ENCODE measurements at regions not wholly inside any gene's neighbourhood (a gene's known extent, or its start where the extent isn't known, plus 50 kb on each side); places are given as distances from the start of the nearest gene placed in this dataset.

GRCh38 chr9:70470050-70471015, 55.9 kb upstream of the KLF9 start (continued):
- TF ChIP-seq POLR2AphosphoS5 (IDR thresholded peaks at IDR 0.05; ENCODE audit: low read depth, low read length) (no peak), CTCF (IDR thresholded peaks at IDR 0.05 in 2 of 3, conservative IDR thresholded peaks at IDR 0.05 in 1 of 3; ENCODE audit: borderline replicate concordance in 1 of 3, insufficient read depth in 1 of 3, low read depth in 2 of 3, low read length in 2 of 3) (no peak), SRF (IDR thresholded peaks at IDR 0.05; ENCODE audit: low read depth) (no peak), TCF7L2 (IDR thresholded peaks at IDR 0.05; ENCODE audit: borderline replicate concordance, extremely low read depth, insufficient read depth, insufficient read length) (no peak)

GRCh38 chr9:70468291-70468690, 53.8 kb upstream of the KLF9 start:
- ChIA-PET CTCF (no interaction called here), RAD21 (ENCODE audit: low non-redundant PET in 1 of 2, low total read pairs in 2 of 2, uncharacterized antibody in 2 of 2, unreplicated experiment in 2 of 2) (no interaction called here), POLR2A (no interaction called here)
- H3K9me2 ChIP-seq (ENCODE audit: insufficient read depth) = no peaks in the 10 kb centered on the region
- no peaks in the 10 kb centered on the region for H4K20me1 ChIP-seq (ENCODE audit: insufficient read depth)
- ATAC-seq (no peak), DNase-seq (ENCODE audit: low read depth, low spot score) (no peak)
- H3K27ac ChIP-seq (ENCODE audit: low read depth, low read length) = no peak overlapping the region
- H3K79me2 ChIP-seq (ENCODE audit: insufficient read depth, low read length) = no peaks in the 10 kb centered on the region
- intact Hi-C loops (cut with micrococcal nuclease) = no loop called here
- no peak overlapping the region for H2AFZ ChIP-seq (ENCODE audit: low read depth, low read length, poor library complexity, severe bottlenecking)
- no peaks in the 10 kb centered on the region for H3K36me3 ChIP-seq (ENCODE audit: control insufficient read depth in 1 of 2, insufficient read depth in 2 of 2, low read length in 2 of 2)
- H3K4me2 ChIP-seq (ENCODE audit: low read length) = no peak overlapping the region
- H3K9ac ChIP-seq (ENCODE audit: low read length) = no peak overlapping the region
- no peaks in the 10 kb centered on the region for H3K27me3 ChIP-seq (ENCODE audit: insufficient read depth, low read length)
- no TSS peak for BruUV-seq (replicated peaks)
- H3K4me1 ChIP-seq (ENCODE audit: control insufficient read depth in 1 of 2, insufficient read depth in 2 of 2, low read length in 2 of 2) = peaks cover 0 to 26% of the 10 kb centered on the region in 2 experiments; a peak in 1 of 4 replicates
- TF ChIP-seq EGR1 (IDR thresholded peaks at IDR 0.05; ENCODE audit: low read depth) = no peak
- no peak for TF ChIP-seq TCF7L2 (IDR thresholded peaks at IDR 0.05; ENCODE audit: borderline replicate concordance, extremely low read depth, insufficient read depth, insufficient read length)
- TF ChIP-seq, protein P1, sequence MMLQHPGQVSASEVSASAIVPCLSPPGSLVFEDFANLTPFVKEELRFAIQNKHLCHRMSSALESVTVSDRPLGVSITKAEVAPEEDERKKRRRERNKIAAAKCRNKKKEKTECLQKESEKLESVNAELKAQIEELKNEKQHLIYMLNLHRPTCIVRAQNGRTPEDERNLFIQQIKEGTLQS (IDR thresholded peaks at IDR 0.05) = no peak
- no peak for TF ChIP-seq EZH2phosphoT487 (IDR thresholded peaks at IDR 0.05; ENCODE audit: borderline replicate concordance)
- no peak for TF ChIP-seq POLR2AphosphoS5 (IDR thresholded peaks at IDR 0.05; ENCODE audit: low read depth, low read length)
- TF ChIP-seq CBX3 (IDR thresholded peaks at IDR 0.05; ENCODE audit: low read depth) = no peak
- TF ChIP-seq, protein P2, sequence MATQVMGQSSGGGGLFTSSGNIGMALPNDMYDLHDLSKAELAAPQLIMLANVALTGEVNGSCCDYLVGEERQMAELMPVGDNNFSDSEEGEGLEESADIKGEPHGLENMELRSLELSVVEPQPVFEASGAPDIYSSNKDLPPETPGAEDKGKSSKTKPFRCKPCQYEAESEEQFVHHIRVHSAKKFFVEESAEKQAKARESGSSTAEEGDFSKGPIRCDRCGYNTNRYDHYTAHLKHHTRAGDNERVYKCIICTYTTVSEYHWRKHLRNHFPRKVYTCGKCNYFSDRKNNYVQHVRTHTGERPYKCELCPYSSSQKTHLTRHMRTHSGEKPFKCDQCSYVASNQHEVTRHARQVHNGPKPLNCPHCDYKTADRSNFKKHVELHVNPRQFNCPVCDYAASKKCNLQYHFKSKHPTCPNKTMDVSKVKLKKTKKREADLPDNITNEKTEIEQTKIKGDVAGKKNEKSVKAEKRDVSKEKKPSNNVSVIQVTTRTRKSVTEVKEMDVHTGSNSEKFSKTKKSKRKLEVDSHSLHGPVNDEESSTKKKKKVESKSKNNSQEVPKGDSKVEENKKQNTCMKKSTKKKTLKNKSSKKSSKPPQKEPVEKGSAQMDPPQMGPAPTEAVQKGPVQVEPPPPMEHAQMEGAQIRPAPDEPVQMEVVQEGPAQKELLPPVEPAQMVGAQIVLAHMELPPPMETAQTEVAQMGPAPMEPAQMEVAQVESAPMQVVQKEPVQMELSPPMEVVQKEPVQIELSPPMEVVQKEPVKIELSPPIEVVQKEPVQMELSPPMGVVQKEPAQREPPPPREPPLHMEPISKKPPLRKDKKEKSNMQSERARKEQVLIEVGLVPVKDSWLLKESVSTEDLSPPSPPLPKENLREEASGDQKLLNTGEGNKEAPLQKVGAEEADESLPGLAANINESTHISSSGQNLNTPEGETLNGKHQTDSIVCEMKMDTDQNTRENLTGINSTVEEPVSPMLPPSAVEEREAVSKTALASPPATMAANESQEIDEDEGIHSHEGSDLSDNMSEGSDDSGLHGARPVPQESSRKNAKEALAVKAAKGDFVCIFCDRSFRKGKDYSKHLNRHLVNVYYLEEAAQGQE (IDR thresholded peaks at IDR 0.05; ENCODE audit: low read depth) = no peak
- H3K9me3 ChIP-seq (ENCODE audit: control insufficient read depth in 1 of 2, insufficient read depth in 1 of 2, low read depth in 1 of 2, low read length in 2 of 2) = no peaks in the 10 kb centered on the region
- no peak overlapping the region for H3K4me3 ChIP-seq (replicated peaks in 1 of 2; ENCODE audit: low read depth in 1 of 2, low read length in 2 of 2)
